ENCODE measurements at regions not wholly inside any gene's neighbourhood (a gene's known extent, or its start where the extent isn't known, plus 50 kb on each side); places are given as distances from the start of the nearest gene placed in this dataset.

DNA sequence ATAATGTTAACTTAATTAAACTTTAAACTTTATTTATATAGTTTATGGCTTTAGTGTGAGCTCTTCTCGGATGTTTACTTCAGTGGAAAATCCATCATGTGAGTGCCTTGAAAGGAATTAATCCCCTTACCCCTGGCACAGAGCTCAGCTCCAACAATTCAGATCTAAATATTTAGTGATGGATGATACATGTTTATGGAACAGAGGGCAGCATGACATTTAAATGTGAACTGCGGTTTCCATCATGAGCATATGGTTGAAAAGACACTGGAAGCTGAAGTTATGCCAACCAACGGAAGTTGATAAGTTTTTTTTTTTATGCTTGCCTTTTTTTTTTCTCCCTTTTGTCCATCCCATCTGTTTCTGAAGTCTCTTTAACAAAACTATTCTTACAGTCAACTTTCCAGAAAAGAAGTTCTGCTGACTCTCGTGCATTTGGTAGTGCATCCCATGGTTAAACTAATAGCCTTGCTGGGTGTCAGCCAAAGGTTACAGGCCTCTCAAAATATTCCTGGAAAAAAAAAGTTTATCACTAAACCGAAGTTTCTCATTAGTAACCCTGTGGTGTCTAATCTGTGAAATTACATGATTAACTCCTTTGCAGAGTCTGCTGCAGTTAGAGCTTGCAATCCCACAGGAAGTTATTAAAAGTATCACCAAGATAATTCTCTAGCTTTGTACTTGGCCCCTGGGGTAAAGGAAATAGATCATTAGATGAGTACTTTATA lies 243.9 kb upstream of the TCF21 start:
- in situ Hi-C loops (cut with MboI; ENCODE audit: low sequenced_read_pairs, unreplicated experiment): no loop called here
- no peak for DNase-seq (ENCODE audit: low spot score)
- TF ChIP-seq, protein P1, sequence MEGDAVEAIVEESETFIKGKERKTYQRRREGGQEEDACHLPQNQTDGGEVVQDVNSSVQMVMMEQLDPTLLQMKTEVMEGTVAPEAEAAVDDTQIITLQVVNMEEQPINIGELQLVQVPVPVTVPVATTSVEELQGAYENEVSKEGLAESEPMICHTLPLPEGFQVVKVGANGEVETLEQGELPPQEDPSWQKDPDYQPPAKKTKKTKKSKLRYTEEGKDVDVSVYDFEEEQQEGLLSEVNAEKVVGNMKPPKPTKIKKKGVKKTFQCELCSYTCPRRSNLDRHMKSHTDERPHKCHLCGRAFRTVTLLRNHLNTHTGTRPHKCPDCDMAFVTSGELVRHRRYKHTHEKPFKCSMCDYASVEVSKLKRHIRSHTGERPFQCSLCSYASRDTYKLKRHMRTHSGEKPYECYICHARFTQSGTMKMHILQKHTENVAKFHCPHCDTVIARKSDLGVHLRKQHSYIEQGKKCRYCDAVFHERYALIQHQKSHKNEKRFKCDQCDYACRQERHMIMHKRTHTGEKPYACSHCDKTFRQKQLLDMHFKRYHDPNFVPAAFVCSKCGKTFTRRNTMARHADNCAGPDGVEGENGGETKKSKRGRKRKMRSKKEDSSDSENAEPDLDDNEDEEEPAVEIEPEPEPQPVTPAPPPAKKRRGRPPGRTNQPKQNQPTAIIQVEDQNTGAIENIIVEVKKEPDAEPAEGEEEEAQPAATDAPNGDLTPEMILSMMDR (IDR thresholded peaks at IDR 0.05; ENCODE audit: borderline replicate concordance, control extremely low read depth, extremely low read depth, insufficient read depth, missing control alignments): no peak

DNA sequence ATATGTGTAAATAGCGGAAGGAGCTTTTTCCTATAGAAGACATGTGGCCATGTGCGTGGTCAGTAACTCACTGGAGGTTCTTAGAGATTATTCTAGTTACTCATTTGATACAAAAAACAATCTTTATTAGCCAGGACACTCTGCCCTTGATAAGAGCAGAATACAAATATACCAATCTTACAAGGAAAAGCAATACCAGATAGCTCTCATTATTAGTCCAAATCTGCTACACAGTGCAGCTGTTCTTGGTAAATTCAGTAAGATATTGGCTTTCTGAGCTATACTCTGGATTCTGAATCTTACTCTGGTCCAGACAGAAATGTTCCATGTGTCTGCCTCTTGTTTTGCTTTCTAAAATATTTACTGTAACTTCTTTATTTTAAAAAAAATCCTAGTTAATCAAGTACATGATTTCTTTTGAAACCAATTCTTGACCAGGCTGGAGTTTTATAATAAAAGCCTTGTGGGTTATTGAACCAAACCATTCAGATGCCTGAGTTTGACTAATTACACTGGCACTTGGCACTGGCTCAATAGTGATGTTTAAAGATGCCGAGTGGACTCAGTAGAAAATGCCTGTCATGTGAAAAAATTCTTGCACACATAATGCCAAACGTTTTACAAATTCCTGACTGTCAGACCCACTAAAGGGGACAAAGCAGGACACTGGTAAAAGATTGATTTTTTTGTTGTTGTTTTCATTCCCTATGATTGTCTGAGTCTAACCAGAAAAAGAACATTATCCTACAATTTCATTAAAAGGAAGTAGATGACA lies 242.8 kb upstream of the TCF21 start:
- TF ChIP-seq, protein P1 (IDR thresholded peaks at IDR 0.05; ENCODE audit: borderline replicate concordance, control extremely low read depth, extremely low read depth, insufficient read depth, missing control alignments): no peak
- in situ Hi-C loops (cut with MboI; ENCODE audit: low sequenced_read_pairs, unreplicated experiment): no loop called here
- no peak for DNase-seq (ENCODE audit: low spot score)

DNA sequence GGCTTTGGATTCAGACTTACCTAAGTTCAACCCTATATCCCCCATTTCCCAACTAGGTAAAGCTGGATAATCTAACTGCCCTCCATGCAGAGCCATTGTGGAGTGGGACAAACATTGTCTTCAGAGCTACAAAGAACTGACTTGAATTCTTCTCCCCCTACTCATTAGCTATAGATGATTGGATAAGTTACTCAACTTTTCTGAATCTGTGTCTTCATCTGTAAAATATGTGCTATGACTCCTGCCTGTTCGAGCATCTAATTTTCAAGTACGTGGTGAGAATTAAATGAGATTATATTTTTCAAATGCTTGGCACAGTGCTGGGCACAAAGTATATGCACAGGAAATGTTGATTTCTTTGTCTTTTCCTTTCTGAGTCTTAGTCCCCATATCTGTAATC lies 240.3 kb upstream of the TCF21 start:
- in situ Hi-C loops (cut with MboI; ENCODE audit: low sequenced_read_pairs, unreplicated experiment): no loop called here
- TF ChIP-seq, protein P1 (IDR thresholded peaks at IDR 0.05; ENCODE audit: borderline replicate concordance, control extremely low read depth, extremely low read depth, insufficient read depth, missing control alignments): no peak
- DNase-seq (ENCODE audit: low spot score): no peak

DNA sequence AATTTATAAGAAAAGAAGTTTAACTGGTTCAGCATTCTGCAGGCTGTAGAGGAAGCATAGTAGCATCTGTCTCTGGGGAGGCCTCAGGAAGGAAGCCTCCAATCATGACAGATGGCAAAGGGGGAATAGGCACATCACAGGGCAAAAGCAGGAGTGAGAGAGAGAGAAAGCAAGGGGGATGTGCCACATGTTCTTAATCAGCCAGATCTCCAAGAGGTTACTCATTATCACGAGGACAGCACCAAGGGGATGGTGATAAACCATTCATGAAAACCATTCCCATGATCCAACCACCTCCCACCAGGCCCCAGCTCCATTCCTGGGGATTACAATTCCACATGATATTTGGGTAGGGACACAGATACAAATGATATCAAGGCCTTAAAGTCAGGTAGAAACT lies 217.5 kb upstream of the TCF21 start:
- DNase-seq (ENCODE audit: low spot score): no peak
- in situ Hi-C loops (cut with MboI; ENCODE audit: low sequenced_read_pairs, unreplicated experiment): no loop called here

DNA sequence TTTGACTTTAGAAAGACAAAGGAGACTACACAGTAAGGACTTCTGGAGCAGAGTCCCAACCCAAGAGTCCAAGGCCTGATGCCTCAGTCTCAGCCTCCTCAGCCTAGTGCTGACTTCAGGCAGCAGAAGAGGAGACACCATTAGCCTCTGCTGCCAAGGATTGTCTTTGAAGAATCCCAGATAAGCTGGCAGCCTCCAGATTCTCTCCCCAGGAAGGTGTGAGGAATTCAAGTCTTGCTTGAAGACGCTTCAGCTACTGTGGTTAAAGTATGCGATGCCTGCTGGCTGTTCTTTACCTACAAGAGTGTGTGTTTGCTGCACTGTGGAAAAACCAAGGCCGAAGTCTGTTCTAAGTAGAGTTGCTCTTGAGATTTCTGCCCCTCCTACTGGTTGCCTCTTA lies 215.9 kb upstream of the TCF21 start:
- TF ChIP-seq, protein P1 (IDR thresholded peaks at IDR 0.05; ENCODE audit: borderline replicate concordance, control extremely low read depth, extremely low read depth, insufficient read depth, missing control alignments): no peak
- in situ Hi-C loops (cut with MboI; ENCODE audit: low sequenced_read_pairs, unreplicated experiment): no loop called here

More for the DNA sequence above, 217.5 kb upstream of the TCF21 start:
- TF ChIP-seq, protein P1 (IDR thresholded peaks at IDR 0.05; ENCODE audit: borderline replicate concordance, control extremely low read depth, extremely low read depth, insufficient read depth, missing control alignments): no peak

DNA sequence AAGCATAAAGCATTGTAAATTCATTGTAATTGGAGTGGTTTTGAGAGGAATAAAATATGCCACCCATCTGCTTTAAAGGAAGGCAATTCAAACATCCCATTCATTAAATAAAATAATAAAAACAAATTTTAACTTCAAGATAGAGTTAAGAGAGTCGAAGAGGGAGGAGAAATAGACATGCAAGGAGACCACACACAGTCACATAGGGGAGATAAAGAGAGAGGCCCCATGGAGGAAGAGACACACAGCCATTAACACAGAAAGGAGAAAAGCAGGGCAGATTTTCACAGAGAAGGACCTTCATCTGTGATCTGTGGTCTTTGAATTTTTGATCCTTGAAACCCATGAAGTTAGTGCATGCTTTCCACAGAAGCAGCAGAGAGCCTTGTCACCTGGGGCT lies 214.3 kb upstream of the TCF21 start:
- DNase-seq (ENCODE audit: low spot score): no peak
- in situ Hi-C loops (cut with MboI; ENCODE audit: low sequenced_read_pairs, unreplicated experiment): no loop called here
- TF ChIP-seq, protein P1 (IDR thresholded peaks at IDR 0.05; ENCODE audit: borderline replicate concordance, control extremely low read depth, extremely low read depth, insufficient read depth, missing control alignments): no peak

More for the DNA sequence above, 215.9 kb upstream of the TCF21 start:
- no peak for DNase-seq (ENCODE audit: low spot score)
